ENCODE measurements at regions not wholly inside any gene's neighbourhood (a gene's known extent, or its start where the extent isn't known, plus 50 kb on each side); places are given as distances from the start of the nearest gene placed in this dataset.
"Not testable (repeated sequence)": the region's sequence is repeated elsewhere in the genome, so short reads cannot be mapped to it uniquely, and the experiment has no call there.

DNA sequence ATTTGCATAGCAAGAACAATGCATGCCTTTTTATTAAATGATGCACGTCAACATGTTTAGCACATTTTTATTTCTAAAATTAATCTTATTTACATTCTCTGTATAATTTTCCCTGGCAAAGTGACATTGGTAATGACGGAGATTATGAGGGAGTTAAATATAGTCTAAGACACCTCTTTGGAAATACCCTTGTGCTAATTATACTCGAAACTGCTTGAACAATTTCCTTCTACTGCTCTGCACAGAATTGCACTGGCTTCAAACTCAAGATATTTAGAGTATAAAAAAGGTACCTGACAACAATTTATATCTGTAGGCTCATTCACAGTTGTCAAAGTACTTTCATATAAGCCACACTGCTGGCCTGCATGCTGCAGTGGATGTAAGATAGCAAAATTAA, 602.7 kb downstream of the NXPH1 start:
- no peak for DNase-seq (ENCODE audit: low read depth, low spot score)

GRCh38 chr7:9071160-9071762, 637.9 kb downstream of the NXPH1 start:
- no peak for DNase-seq (ENCODE audit: low read depth, low spot score)

DNA sequence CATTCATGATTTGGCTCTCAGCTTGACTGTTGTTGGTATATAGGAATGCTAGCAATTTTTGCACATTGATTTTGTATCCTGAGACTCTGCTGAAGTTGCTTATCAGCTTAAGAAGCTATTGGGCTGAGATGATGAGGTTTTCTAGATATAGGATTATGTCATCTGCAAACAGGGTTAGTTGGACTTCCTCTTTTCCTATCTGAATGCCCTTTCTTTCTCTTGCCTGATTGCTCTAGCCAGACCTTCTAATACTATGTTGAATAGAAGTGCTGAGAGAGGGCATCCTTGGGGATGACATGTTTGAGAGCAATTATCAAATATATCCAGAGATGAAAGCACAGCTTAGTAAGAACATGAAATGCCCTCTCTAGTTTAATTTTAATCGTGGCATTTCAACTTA, 642.4 kb downstream of the NXPH1 start:
- DNase-seq (ENCODE audit: low read depth, low spot score), result not testable (repeated sequence)

- DNase-seq (ENCODE audit: low read depth, low spot score), result no peak
Observed at GRCh38 chr7:9082203-9082602, 648.8 kb downstream of the NXPH1 start.

- DNase-seq (ENCODE audit: low read depth, low spot score), result no peak
Observed at GRCh38 chr7:9083837-9084236, 650.4 kb downstream of the NXPH1 start.

DNA sequence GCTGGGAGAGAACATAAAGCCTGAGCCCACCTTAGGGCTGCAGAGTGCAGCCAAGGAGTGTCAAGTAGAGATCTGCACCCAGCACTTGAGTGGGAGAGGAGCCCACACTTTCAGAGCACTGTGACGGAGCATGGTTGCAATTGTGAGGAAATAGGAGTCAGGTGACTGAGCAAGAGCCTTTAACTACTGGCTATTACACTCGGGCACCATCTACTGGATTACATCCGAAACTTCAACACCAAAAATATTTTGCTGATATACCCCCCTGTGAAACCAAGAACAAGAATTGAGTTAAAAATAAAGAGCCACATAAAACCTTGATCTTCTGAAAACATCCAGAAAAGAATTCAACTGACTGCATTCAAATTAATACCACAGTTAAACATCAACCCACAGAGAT, 657.9 kb downstream of the NXPH1 start:
- no peak for DNase-seq (ENCODE audit: low read depth, low spot score)

DNA sequence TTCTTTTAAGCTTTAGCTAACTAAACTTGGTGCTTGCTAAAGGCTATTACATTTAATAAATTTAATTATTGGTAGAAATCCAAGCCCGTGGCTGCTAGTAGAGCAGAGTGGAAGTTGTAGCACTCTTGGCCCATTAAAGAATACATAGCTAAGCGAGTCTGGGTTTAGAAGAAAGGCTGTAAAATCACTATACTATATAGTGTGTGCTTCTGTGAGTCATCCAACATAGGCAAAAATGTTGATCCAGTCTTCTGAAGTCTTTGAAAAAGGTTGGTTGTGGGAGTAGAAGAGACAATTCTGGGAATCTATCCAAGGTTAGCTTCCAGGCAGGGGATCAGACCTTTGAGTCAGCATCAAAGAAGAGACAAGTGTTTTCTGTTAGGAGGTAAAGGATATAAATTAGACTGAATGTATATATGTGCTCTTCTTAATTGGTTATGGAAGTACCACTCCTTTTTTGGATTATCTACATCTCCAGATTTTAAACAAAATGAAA, 664.2 kb downstream of the NXPH1 start:
- peak; percentile 18 for DNase-seq (ENCODE audit: low read depth, low spot score)

- DNase-seq (ENCODE audit: low read depth, low spot score), result no peak
Observed at GRCh38 chr7:9100289-9100688, 666.9 kb downstream of the NXPH1 start.

GRCh38 chr7:9102846-9103245, 669.4 kb downstream of the NXPH1 start:
- DNase-seq (ENCODE audit: low read depth, low spot score), result no peak

DNA sequence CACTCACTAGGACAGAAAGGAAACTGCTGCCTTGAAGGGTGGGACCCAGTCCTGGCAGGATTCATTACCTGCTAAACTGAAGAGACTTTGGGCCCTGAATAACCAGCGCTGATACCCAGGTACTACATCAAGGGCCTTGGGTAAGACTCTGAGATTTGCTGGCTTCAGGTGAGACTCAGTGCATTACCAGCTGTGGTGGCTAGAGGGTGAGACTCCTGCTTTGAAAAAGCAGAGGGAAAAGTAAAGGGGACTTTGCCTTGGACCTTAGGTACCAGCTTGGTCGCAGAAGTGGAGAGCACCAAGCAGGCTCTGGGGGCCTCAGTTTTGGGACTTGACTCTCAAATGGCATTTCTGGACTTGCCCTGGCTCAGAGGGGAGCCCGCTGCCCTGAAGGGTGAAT, 673.3 kb downstream of the NXPH1 start:
- DNase-seq (ENCODE audit: low read depth, low spot score), result no peak

- no peak for DNase-seq (ENCODE audit: low read depth, low spot score)
Observed at GRCh38 chr7:9120331-9120730, 686.9 kb downstream of the NXPH1 start.

DNA sequence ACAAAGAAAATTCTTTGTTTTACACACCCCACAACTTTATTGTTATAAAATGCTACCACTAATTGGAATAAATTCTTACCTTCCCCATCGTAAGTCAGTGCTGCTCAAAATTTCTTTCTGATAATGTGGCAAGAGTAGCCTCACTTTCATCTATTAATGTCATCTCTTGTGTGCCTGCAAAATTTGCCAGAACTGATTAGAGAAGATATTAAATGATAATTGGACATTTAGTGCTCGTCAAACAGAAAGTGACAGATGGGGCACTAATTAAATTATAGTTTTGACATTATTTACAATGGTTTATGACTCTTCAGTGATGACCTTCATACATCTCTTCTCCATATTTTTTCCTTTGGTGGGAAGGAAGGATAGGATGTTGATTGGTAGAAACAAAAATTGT, 690.9 kb downstream of the NXPH1 start:
- DNase-seq (ENCODE audit: low read depth, low spot score), result no peak

- DNase-seq (ENCODE audit: low read depth, low spot score), result no peak
Observed at GRCh38 chr7:9125246-9125645, 691.8 kb downstream of the NXPH1 start.

GRCh38 chr7:9127901-9128300, 694.5 kb downstream of the NXPH1 start:
- DNase-seq (ENCODE audit: low read depth, low spot score), result no peak

GRCh38 chr7:9148687-9149086, 715.3 kb downstream of the NXPH1 start:
- DNase-seq (ENCODE audit: low read depth, low spot score), result no peak

- DNase-seq (ENCODE audit: low read depth, low spot score), result no peak
Observed at GRCh38 chr7:9149499-9150082, 716.2 kb downstream of the NXPH1 start.

- peak; percentile 20 for DNase-seq (ENCODE audit: low read depth, low spot score)
Observed at GRCh38 chr7:9163691-9164090, 730.3 kb downstream of the NXPH1 start.

- DNase-seq (ENCODE audit: low read depth, low spot score), result no peak
Observed at GRCh38 chr7:9175871-9176270, 742.5 kb downstream of the NXPH1 start.

GRCh38 chr7:9181356-9181755, 747.9 kb downstream of the NXPH1 start:
- DNase-seq (ENCODE audit: low read depth, low spot score), result no peak

GRCh38 chr7:9186730-9187129, 753.3 kb downstream of the NXPH1 start:
- no peak for DNase-seq (ENCODE audit: low read depth, low spot score)

DNA sequence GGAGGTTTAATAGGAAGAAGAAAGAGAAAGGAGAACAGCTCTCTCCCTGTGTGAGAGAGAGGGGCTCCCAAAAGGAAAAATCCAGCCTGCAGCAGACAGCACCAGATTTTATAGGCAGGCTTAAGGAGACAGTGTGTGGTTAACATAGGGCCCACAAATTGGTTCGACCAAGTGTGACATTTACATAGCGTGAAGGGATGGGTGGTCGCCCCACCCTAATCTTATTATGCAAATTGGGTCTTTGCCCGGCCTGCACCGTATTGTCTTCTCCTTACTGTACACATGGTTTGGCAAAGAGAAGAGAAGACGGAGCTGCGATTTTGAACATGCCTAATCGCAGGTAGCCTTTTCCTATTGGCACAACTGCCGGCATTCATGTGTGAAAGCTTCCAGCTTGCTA, 756.3 kb downstream of the NXPH1 start:
- no peak for DNase-seq (ENCODE audit: low read depth, low spot score)

GRCh38 chr7:9192969-9193368, 759.6 kb downstream of the NXPH1 start:
- peak; percentile 80 for DNase-seq (ENCODE audit: low read depth, low spot score)

DNA sequence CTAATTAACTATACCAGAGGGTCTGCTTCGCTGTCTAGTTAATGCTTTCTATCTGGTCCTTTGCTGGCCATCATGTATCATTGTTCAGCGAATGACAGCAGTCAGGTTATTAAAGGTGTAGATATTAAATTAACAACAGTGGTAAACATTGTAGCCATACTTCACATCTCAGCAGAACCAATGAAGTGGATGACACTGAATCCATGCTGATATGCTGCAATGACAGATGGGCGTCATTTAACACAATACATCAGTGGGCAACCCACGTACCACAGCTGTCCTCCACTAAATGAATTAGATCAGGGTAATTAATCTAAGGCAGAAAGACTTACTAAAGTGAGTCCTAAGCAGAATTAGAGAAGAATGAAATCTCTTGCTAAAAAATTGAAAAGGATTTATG, 767.2 kb downstream of the NXPH1 start:
- no peak for DNase-seq (ENCODE audit: low read depth, low spot score)

DNA sequence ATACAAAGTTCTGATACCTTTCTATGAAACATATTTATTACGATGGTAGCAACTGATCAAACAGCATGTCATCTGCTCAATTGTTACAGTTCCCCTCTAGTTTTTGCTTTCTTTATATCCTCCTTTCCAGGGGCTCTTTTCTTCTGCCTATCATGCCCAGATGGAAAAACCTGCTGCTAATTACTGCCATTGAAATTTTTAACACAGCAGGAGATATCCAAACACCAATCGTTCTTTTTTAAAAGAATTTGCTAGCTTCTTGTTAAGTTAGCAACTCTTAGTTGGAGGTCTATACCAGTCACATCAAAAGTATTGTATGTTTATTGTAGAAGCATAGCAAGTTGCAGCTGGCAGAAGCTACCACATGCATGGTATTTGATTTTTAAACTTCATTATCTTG, 768.5 kb downstream of the NXPH1 start:
- no peak for DNase-seq (ENCODE audit: low read depth, low spot score)
